Lung (tissue), 11 donors: ENCODE measurements at regions not wholly inside any gene's neighbourhood (a gene's known extent, or its start where the extent isn't known, plus 50 kb on each side); places are given as distances from the start of the nearest gene placed in this dataset.
A peak's percentile ranks its signal among the peaks of the same experiment; 100 is the strongest.

Source experiments
- ATAC-seq: fragments of 200-7000 bp; cut with Tn5 transposase; one replicate; pipeline ENCODE4 v1.9.1; 2020; ENCODE audit warnings: moderate number of reproducible peaks; ENCODE audit not compliant: insufficient read depth, low FRiP score
- DNase-seq, 3 donors: peaks; one replicate each; pipeline ENCODE4 v3.0.0-alpha.2; 2013 to 2017
- H3K27ac ChIP-seq, 2 donors: one replicate each; pipeline ENCODE4 v1.5.1; 2013; ENCODE audit warnings: mild to moderate bottlenecking in 2 of 2, moderate library complexity in 2 of 2, control low read depth in 1 of 2, inconsistent platforms in 1 of 2, low read depth in 1 of 2, low read length in 1 of 2
- H3K27me3 ChIP-seq, 3 donors: one replicate each; pipeline ENCODE4 v1.5.1; 2013; ENCODE audit warnings: low read length in 2 of 3; ENCODE audit not compliant: control insufficient read depth in 3 of 3, insufficient read depth in 3 of 3
- H3K36me3 ChIP-seq, 4 donors: one replicate each; pipeline ENCODE4 v1.5.1; 2013; ENCODE audit warnings: low read length in 4 of 4, mild to moderate bottlenecking in 1 of 4, moderate library complexity in 1 of 4; ENCODE audit not compliant: control insufficient read depth in 4 of 4, insufficient read depth in 4 of 4
- H3K4me1 ChIP-seq, 5 donors: one replicate each; pipeline ENCODE4 v1.5.1; 2013; ENCODE audit warnings: low read length in 5 of 5, mild to moderate bottlenecking in 2 of 5, moderate library complexity in 1 of 5; ENCODE audit not compliant: control insufficient read depth in 5 of 5, insufficient read depth in 5 of 5
- H3K4me3 ChIP-seq: one replicate; pipeline ENCODE4 v1.5.1; 2013; ENCODE audit warnings: mild to moderate bottlenecking, control low read depth, moderate library complexity
- H3K9ac ChIP-seq, 2 donors: one replicate each; pipeline ENCODE4 v1.5.1; 2013; ENCODE audit warnings: low read length in 2 of 2, control low read depth in 1 of 2; ENCODE audit not compliant: insufficient read depth in 1 of 2
- H3K9me3 ChIP-seq, 4 donors: one replicate each; pipeline ENCODE4 v1.5.1; 2013; ENCODE audit warnings: low read length in 3 of 4, mild to moderate bottlenecking in 1 of 4, moderate library complexity in 1 of 4; ENCODE audit not compliant: control insufficient read depth in 4 of 4, insufficient read depth in 3 of 4
- WGBS, 2 donors: extraction: QIAGEN DNeasy Blood & Tissue Kit; methylation state at CpG; one replicate each; pipeline ENCODE4 v1.1.7; 2013; 5-methylcytosine and 5-hydroxymethylcytosine counted together
- TF ChIP-seq, protein P1 (sequence below): IDR thresholded peaks from 2 replicates; pipeline ENCODE4 v1.5.1; 2012; ENCODE audit warnings: mild to moderate bottlenecking; ENCODE audit errors: control extremely low read depth, extremely low read depth
- donor health status: control.
- donor health status: control.
- donor health status: Bipolar disorder and iron deficiency.
- donor health status: healthy.
- donor health status: DM: yes; HTN: yes; CAD: no.

DNA sequence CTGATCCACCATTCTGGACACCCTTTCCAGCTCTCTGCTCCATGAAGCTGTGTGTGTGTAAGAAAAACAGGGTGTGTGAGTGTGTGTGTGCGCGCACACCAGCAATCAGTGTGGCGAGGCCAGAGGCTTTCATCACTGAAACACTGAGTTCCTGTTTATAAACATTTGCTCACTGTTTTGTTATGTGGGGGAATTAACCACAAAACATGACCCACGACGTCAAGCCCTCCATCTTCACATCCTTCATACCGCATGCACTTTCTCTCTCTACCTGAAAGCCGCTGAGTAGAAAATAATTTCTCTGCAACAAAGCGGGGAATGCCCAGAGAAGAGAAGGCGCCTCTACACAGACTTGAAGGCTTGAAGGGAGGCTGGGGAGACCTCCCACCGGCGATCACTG is 148.9 kb upstream of the IRF2BP2 start:
- Histone ChIP-seq H3K27me3 (no peaks in the 10 kb centered on the region), H3K27ac (no peak overlapping the region), H3K4me1 (peaks cover 0 to 22% (median 15%) of the 10 kb centered on the region in 5 donors), H3K36me3 (no peaks in the 10 kb centered on the region), H3K9ac (no peak overlapping the region), H3K9me3 (no peaks in the 10 kb centered on the region), H3K4me3 (no peak overlapping the region)
- peak in 1 of 3 donors; percentile 61 for DNase-seq
- TF ChIP-seq, protein P1, sequence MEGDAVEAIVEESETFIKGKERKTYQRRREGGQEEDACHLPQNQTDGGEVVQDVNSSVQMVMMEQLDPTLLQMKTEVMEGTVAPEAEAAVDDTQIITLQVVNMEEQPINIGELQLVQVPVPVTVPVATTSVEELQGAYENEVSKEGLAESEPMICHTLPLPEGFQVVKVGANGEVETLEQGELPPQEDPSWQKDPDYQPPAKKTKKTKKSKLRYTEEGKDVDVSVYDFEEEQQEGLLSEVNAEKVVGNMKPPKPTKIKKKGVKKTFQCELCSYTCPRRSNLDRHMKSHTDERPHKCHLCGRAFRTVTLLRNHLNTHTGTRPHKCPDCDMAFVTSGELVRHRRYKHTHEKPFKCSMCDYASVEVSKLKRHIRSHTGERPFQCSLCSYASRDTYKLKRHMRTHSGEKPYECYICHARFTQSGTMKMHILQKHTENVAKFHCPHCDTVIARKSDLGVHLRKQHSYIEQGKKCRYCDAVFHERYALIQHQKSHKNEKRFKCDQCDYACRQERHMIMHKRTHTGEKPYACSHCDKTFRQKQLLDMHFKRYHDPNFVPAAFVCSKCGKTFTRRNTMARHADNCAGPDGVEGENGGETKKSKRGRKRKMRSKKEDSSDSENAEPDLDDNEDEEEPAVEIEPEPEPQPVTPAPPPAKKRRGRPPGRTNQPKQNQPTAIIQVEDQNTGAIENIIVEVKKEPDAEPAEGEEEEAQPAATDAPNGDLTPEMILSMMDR = no peak
- ATAC-seq = no peak
- WGBS, 2 donors = 63 to 66% methylated on average over 11 of the region's 11 CpGs

DNA sequence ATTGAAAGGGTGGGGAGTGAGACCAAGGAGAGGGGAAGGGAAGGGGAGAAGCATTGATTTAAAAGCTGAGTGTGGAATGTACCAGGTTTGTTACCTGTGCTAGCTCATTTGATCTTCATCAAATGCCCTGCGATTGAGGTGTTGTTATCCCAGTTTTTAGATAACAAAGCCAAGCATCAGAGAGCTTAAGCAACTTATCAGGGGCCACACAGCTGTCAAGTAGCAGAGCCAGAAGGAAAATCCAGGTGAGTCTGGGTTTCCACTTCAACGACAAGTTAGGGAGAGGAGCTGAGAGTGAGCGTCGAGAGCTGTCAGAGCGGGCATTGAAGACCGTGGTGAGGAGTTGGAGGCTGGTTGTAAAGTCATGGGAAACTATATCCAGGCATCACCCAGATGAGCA is 146.9 kb upstream of the IRF2BP2 start:
- TF ChIP-seq, protein P1 = no peak
- 84 to 90% methylated on average over 6 of the region's 6 CpGs for WGBS, 2 donors
- H3K27me3 ChIP-seq = no peaks in the 10 kb centered on the region
- DNase-seq (no peak), ATAC-seq (no peak)
- no peak overlapping the region for H3K4me3 ChIP-seq
- peaks cover 0 to 30% (median 15%) of the 10 kb centered on the region in 5 donors for H3K4me1 ChIP-seq
- no peaks in the 10 kb centered on the region for H3K9me3 ChIP-seq
- H3K36me3 ChIP-seq = no peaks in the 10 kb centered on the region
- H3K9ac ChIP-seq = no peak overlapping the region
- no peak overlapping the region for H3K27ac ChIP-seq

DNA sequence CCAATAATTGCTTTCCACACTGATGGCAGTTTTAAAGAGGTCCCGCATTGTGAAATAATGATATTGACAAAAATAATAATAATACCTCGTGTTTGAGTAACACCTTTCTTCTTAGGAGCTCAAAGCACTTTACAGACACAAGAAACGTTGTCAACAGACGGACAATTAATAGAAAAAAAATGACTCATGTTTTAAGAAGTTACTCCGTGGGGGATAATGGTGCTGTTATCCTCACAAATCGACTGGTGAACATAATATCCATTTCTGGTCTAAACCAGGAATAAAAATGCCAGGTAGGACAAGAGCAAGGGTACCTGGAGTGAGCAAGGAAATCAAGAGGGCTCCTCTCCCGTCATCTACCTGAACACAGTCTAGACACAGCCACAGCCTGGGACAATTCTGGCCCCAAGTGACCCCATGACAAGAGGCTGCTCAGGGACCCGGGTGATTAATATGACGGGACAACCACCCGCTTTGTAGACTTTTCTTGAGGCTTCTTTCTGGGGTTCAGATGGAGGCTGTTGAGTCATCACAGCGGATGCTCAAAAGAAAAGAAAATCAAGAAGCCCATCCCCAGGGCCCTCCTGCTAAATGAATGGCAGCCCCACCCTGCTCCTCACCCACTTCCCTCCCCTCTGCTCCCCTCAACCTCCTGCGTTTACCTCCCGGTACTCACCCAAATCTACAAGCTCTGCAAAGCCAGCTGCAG is 146.2 kb upstream of the IRF2BP2 start:
- WGBS, 2 donors = 85 to 89% methylated on average over 13 of the region's 13 CpGs
- Histone ChIP-seq H3K36me3 (no peaks in the 10 kb centered on the region), H3K9me3 (no peaks in the 10 kb centered on the region), H3K4me3 (no peak overlapping the region), H3K9ac (no peak overlapping the region), H3K27me3 (no peaks in the 10 kb centered on the region), H3K4me1 (peaks cover 0 to 36% (median 16%) of the 10 kb centered on the region in 5 donors), H3K27ac (no peak overlapping the region)
- ATAC-seq = no peak
- no peak for DNase-seq
- TF ChIP-seq, protein P1 = no peak
